HepG2 (cell line): ENCODE measurements at regions not wholly inside any gene's neighbourhood (a gene's known extent, or its start where the extent isn't known, plus 50 kb on each side); places are given as distances from the start of the nearest gene placed in this dataset.

Experiments used
- ATAC-seq: fragments of 200-7000 bp; cut with Tn5 transposase; 3 replicates; pipeline ENCODE4 v1.9.1; 2020; ENCODE audit warnings: mild to moderate bottlenecking, moderate library complexity
- BruUV-seq: library from RNA; stranded (reverse); fragments of 400-500 nt; replicated peaks from 2 replicates; lab custom pipeline; 2021; lab: Mats Ljungman, UMichigan
- CTCF ChIA-PET: fragments of 300-600 bp; formaldehyde crosslinking; extraction: SDS; loops from one replicate; lab custom pipeline; 2021; ENCODE audit warnings: low total read pairs, inconsistent platforms, low intra/inter-chr PET ratio; lab: Yijun Ruan, JAX
- POLR2A ChIA-PET: fragments of 350-600 bp; sonication (Branson Sonifier 250); formaldehyde crosslinking; loops from one replicate; lab custom pipeline; 2020; ENCODE audit warnings: antibody characterized with exemption, inconsistent platforms; lab: Yijun Ruan, JAX
- DNase-seq: peaks from one replicate; pipeline ENCODE4 v3.0.0-alpha.2; 2015; ENCODE audit warnings: low spot score
- FAIRE-seq: peaks from 3 replicates; lab custom pipeline; 2011; peaks lifted over from hg19 to GRCh38; lab: Jason Lieb, UNC
- H2AFZ ChIP-seq: one replicate; pipeline ENCODE4 v1.6.1; 2011; ENCODE audit warnings: low read length, inconsistent platforms
- H3K27ac ChIP-seq: fragments of 300-600 bp; 3 replicates; pipeline ENCODE4 v1.8.0; 2011; ENCODE audit warnings: mixed run types, mild to moderate bottlenecking, mixed read lengths, low read length, inconsistent platforms; ENCODE audit not compliant: insufficient read depth; ENCODE audit errors: extremely low read length
- H3K27me3 ChIP-seq, 2 experiments: fragments of 200-600 bp in 1 of 2; 2 replicates in 1 of 2; 3 replicates in 1 of 2; pipeline versions ENCODE4 v1.6.0 to v1.8.0; 2011; ENCODE audit warnings: low read length in 2 of 2, mild to moderate bottlenecking in 2 of 2, moderate library complexity in 2 of 2, inconsistent platforms in 1 of 2; ENCODE audit not compliant: insufficient read depth in 2 of 2, control insufficient read depth in 1 of 2
- H3K36me3 ChIP-seq, 2 experiments: fragments of 200-600 bp in 1 of 2; replicated peaks in 1 of 2; 2 replicates in 1 of 2; 3 replicates in 1 of 2; pipeline versions ENCODE4 v1.5.1 to v1.8.0; 2011; ENCODE audit warnings: low read length in 2 of 2, inconsistent platforms in 1 of 2; ENCODE audit not compliant: insufficient read depth in 2 of 2, control insufficient read depth in 1 of 2
- H3K4me1 ChIP-seq: 2 replicates; pipeline ENCODE4 v1.5.1; 2012; ENCODE audit warnings: low read length, inconsistent platforms; ENCODE audit not compliant: insufficient read depth
- H3K4me2 ChIP-seq: 2 replicates; pipeline ENCODE4 v1.6.0; 2011; ENCODE audit warnings: low read depth, low read length, inconsistent platforms
- H3K4me3 ChIP-seq, 3 experiments: fragments of 200-600 bp in 1 of 3; sonication (generic), shearing (Covaris generic) in 1 of 3; replicated peaks in 1 of 3; 2 replicates each; pipeline ENCODE4 v1.5.1; 2011 to 2016; ENCODE audit warnings: low read length in 3 of 3, inconsistent platforms in 2 of 3, low read depth in 2 of 3, mild to moderate bottlenecking in 2 of 3, control low read depth in 1 of 3, mixed read lengths in 1 of 3; ENCODE audit not compliant: insufficient read depth in 1 of 3
- H3K79me2 ChIP-seq: one replicate; pipeline ENCODE4 v1.6.1; 2011; ENCODE audit warnings: low read length, inconsistent platforms; ENCODE audit not compliant: insufficient read depth
- H3K9ac ChIP-seq: 2 replicates; pipeline ENCODE4 v1.6.0; 2011; ENCODE audit warnings: mild to moderate bottlenecking, low read depth, low read length, inconsistent platforms; ENCODE audit not compliant: insufficient read depth
- H3K9me3 ChIP-seq: 2 replicates; pipeline ENCODE4 v1.5.1; 2012; ENCODE audit warnings: mild to moderate bottlenecking, low read length
- H4K20me1 ChIP-seq: 2 replicates; pipeline ENCODE4 v1.6.0; 2011; ENCODE audit warnings: inconsistent platforms, mild to moderate bottlenecking, low read length, moderate library complexity; ENCODE audit not compliant: insufficient read depth
- AHR ChIP-seq: IDR thresholded peaks from 2 replicates; pipeline ENCODE4 v1.6.1; 2018; ENCODE audit warnings: missing genetic modification reagents, missing compliant biosample characterization
- FOXK1 ChIP-seq: sonication (generic); formaldehyde crosslinking; IDR thresholded peaks from 2 replicates; pipeline ENCODE4 v1.4.0; 2020; ENCODE audit warnings: low read depth, missing genetic modification reagents, borderline replicate concordance
- IKZF1 ChIP-seq: fragments of 450-650 bp; IDR thresholded peaks from 2 replicates; pipeline ENCODE4 v1.7.1; 2016
- NCOR1 ChIP-seq: fragments of 200-600 bp; sonication (generic); IDR thresholded peaks from 2 replicates; pipeline ENCODE4 v1.7.0; 2017; ENCODE audit warnings: antibody characterized with exemption, low read length, borderline replicate concordance
- RERE ChIP-seq: IDR thresholded peaks from 2 replicates; pipeline ENCODE4 v1.6.1; 2016; ENCODE audit warnings: low read depth, missing genetic modification reagents, missing compliant biosample characterization
- ZBTB43 ChIP-seq: sonication (generic); formaldehyde crosslinking; conservative IDR thresholded peaks from 2 replicates; pipeline ENCODE4 v1.4.0; 2020; ENCODE audit warnings: missing genetic modification reagents
- ZKSCAN5 ChIP-seq: sonication (generic); formaldehyde crosslinking; IDR thresholded peaks from 2 replicates; pipeline ENCODE4 v1.5.1; 2020; ENCODE audit warnings: mild to moderate bottlenecking, missing genetic modification reagents
- ZNF253 ChIP-seq: sonication (generic); formaldehyde crosslinking; IDR thresholded peaks from 2 replicates; pipeline ENCODE4 v1.8.0; 2022; ENCODE audit warnings: mild to moderate bottlenecking, missing genetic modification reagents, borderline replicate concordance
- ZNF263 ChIP-seq: sonication (generic); formaldehyde crosslinking; IDR thresholded peaks from 2 replicates; pipeline ENCODE4 v1.4.0; 2020; ENCODE audit warnings: missing genetic modification reagents
- ZNF558 ChIP-seq: sonication (generic); formaldehyde crosslinking; IDR thresholded peaks from 2 replicates; pipeline ENCODE4 v1.9.0; 2022; ENCODE audit warnings: mild to moderate bottlenecking, missing genetic modification reagents, borderline replicate concordance
- ZNF724P ChIP-seq: sonication (generic); formaldehyde crosslinking; IDR thresholded peaks from 2 replicates; pipeline ENCODE4 v1.8.0; 2022; ENCODE audit warnings: missing genetic modification reagents, borderline replicate concordance
- WGBS: methylation state at CpG from one replicate; pipeline ENCODE4 v1.1.6; 2017; ENCODE audit warnings: low lambda C conversion rate; 5-methylcytosine and 5-hydroxymethylcytosine counted together
- in situ Hi-C: cut with HindIII; loops from 2 replicates; pipeline ENCODE4 v1.10.0; 2017; ENCODE audit warnings: low pct_unique_long_range_greater_than_20kb; ENCODE audit not compliant: extremely low pct_ligation_motif_present
- intact Hi-C: fragments of 100-400 bp; cut with micrococcal nuclease; formaldehyde crosslinking; loops from one replicate; pipeline ENCODE4 v1.10.0; 2022; ENCODE audit not compliant: unreplicated experiment

- Histone ChIP-seq H3K9me3 (no peaks in the 10 kb centered on the region), H2AFZ (no peak overlapping the region), H3K4me3 (no peak overlapping the region), H3K27ac (no peak overlapping the region), H3K36me3 (no peaks in the 10 kb centered on the region), H3K79me2 (no peaks in the 10 kb centered on the region), H3K4me2 (no peak overlapping the region), H3K4me1 (no peaks in the 10 kb centered on the region), H3K27me3 (no peaks in the 10 kb centered on the region), H3K9ac (no peak overlapping the region)
- no peak for DNase-seq
- 0% methylated on average over 3 of the region's 3 CpGs for WGBS
- no peak for FAIRE-seq
- no peak for ATAC-seq
- BruUV-seq: no TSS peak
- ChIA-PET POLR2A (no interaction called here), CTCF (no interaction called here)
- intact Hi-C loops: no loop called here
- TF ChIP-seq RERE (no peak), ZNF263 (no peak), AHR (CRISPR knock-in tag) (no peak), ZNF558 (no peak), ZNF724P (no peak), ZKSCAN5 (CRISPR knock-in tag) (no peak), IKZF1 (no peak), ZBTB43 (no peak), NCOR1 (no peak), FOXK1 (CRISPR knock-in tag) (no peak), ZNF253 (no peak)
- TF ChIP-seq, all 625 proteins: peak for 0
- H4K20me1 ChIP-seq: no peaks in the 10 kb centered on the region
- in situ Hi-C loops: no loop called here
Observed at GRCh38 chr1:233540816-233541215, 73.1 kb upstream of the KCNK1 start.
